ENCODE measurements at regions not wholly inside any gene's neighbourhood (a gene's known extent, or its start where the extent isn't known, plus 50 kb on each side); places are given as distances from the start of the nearest gene placed in this dataset.

DNA sequence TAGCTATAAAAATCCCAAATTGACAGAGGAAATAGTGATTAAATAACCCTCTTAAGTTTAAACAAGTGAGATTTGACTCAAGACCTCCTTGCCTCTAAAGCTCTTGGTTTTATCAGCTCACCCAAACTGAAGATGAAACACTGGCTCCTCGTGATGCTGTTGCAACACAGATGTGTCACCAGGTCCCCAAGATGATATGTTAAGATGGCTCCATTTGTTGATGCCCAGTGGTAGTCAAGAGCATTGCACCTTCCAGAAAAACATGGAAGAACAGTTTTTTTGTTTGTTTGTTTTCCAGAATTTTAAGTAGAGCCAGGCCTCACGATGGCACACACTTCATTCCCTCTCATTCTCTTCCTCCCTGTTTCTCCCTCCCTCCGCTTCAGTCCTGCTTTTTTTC, 399.8 kb downstream of the TXNL1 start (continued):
- TF ChIP-seq, protein P1, sequence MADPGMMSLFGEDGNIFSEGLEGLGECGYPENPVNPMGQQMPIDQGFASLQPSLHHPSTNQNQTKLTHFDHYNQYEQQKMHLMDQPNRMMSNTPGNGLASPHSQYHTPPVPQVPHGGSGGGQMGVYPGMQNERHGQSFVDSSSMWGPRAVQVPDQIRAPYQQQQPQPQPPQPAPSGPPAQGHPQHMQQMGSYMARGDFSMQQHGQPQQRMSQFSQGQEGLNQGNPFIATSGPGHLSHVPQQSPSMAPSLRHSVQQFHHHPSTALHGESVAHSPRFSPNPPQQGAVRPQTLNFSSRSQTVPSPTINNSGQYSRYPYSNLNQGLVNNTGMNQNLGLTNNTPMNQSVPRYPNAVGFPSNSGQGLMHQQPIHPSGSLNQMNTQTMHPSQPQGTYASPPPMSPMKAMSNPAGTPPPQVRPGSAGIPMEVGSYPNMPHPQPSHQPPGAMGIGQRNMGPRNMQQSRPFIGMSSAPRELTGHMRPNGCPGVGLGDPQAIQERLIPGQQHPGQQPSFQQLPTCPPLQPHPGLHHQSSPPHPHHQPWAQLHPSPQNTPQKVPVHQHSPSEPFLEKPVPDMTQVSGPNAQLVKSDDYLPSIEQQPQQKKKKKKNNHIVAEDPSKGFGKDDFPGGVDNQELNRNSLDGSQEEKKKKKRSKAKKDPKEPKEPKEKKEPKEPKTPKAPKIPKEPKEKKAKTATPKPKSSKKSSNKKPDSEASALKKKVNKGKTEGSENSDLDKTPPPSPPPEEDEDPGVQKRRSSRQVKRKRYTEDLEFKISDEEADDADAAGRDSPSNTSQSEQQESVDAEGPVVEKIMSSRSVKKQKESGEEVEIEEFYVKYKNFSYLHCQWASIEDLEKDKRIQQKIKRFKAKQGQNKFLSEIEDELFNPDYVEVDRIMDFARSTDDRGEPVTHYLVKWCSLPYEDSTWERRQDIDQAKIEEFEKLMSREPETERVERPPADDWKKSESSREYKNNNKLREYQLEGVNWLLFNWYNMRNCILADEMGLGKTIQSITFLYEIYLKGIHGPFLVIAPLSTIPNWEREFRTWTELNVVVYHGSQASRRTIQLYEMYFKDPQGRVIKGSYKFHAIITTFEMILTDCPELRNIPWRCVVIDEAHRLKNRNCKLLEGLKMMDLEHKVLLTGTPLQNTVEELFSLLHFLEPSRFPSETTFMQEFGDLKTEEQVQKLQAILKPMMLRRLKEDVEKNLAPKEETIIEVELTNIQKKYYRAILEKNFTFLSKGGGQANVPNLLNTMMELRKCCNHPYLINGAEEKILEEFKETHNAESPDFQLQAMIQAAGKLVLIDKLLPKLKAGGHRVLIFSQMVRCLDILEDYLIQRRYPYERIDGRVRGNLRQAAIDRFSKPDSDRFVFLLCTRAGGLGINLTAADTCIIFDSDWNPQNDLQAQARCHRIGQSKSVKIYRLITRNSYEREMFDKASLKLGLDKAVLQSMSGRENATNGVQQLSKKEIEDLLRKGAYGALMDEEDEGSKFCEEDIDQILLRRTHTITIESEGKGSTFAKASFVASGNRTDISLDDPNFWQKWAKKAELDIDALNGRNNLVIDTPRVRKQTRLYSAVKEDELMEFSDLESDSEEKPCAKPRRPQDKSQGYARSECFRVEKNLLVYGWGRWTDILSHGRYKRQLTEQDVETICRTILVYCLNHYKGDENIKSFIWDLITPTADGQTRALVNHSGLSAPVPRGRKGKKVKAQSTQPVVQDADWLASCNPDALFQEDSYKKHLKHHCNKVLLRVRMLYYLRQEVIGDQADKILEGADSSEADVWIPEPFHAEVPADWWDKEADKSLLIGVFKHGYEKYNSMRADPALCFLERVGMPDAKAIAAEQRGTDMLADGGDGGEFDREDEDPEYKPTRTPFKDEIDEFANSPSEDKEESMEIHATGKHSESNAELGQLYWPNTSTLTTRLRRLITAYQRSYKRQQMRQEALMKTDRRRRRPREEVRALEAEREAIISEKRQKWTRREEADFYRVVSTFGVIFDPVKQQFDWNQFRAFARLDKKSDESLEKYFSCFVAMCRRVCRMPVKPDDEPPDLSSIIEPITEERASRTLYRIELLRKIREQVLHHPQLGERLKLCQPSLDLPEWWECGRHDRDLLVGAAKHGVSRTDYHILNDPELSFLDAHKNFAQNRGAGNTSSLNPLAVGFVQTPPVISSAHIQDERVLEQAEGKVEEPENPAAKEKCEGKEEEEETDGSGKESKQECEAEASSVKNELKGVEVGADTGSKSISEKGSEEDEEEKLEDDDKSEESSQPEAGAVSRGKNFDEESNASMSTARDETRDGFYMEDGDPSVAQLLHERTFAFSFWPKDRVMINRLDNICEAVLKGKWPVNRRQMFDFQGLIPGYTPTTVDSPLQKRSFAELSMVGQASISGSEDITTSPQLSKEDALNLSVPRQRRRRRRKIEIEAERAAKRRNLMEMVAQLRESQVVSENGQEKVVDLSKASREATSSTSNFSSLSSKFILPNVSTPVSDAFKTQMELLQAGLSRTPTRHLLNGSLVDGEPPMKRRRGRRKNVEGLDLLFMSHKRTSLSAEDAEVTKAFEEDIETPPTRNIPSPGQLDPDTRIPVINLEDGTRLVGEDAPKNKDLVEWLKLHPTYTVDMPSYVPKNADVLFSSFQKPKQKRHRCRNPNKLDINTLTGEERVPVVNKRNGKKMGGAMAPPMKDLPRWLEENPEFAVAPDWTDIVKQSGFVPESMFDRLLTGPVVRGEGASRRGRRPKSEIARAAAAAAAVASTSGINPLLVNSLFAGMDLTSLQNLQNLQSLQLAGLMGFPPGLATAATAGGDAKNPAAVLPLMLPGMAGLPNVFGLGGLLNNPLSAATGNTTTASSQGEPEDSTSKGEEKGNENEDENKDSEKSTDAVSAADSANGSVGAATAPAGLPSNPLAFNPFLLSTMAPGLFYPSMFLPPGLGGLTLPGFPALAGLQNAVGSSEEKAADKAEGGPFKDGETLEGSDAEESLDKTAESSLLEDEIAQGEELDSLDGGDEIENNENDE (IDR thresholded peaks at IDR 0.05; ENCODE audit: low read depth, low read length), result no peak
- TF ChIP-seq ZNF175 (CRISPR knock-in tag; IDR thresholded peaks at IDR 0.05; ENCODE audit: low read depth), result no peak
- TF ChIP-seq ZNF436 (CRISPR knock-in tag; IDR thresholded peaks at IDR 0.05), result no peak
- TF ChIP-seq JUND (IDR thresholded peaks at IDR 0.05; ENCODE audit: borderline replicate concordance, low read depth, low read length), result no peak
- TF ChIP-seq JUND (tag; IDR thresholded peaks at IDR 0.05; ENCODE audit: borderline replicate concordance, low read depth, low read length), result no peak
- no peak for TF ChIP-seq TEAD4 (IDR thresholded peaks at IDR 0.05; ENCODE audit: low read length)
- TF ChIP-seq TEAD4 (CRISPR knock-in tag; IDR thresholded peaks at IDR 0.05; ENCODE audit: borderline replicate concordance), result no peak
- no peak for TF ChIP-seq ZBTB1 (CRISPR knock-in tag; IDR thresholded peaks at IDR 0.05; ENCODE audit: borderline replicate concordance, low read depth)
- peak; percentile 60 for TF ChIP-seq FOSL1 (tag; conservative IDR thresholded peaks at IDR 0.05)
- TF ChIP-seq ZNF444 (CRISPR knock-in tag; IDR thresholded peaks at IDR 0.05), result no peak
- no peak for TF ChIP-seq RBM34 (IDR thresholded peaks at IDR 0.05; ENCODE audit: borderline replicate concordance, insufficient read depth, low read length)
- no peak for TF ChIP-seq ZNF395 (CRISPR knock-in tag; IDR thresholded peaks at IDR 0.05)
- TF ChIP-seq ATF2 (CRISPR knock-in tag; IDR thresholded peaks at IDR 0.05), result no peak
- TF ChIP-seq TGIF2 (CRISPR knock-in tag; IDR thresholded peaks at IDR 0.05), result no peak
- no peak for TF ChIP-seq ZNF24 (IDR thresholded peaks at IDR 0.05)
- peak; percentile 72 for TF ChIP-seq CEBPB (tag; IDR thresholded peaks at IDR 0.05)
